Left lung (tissue), 4 donors: ENCODE measurements at regions not wholly inside any gene's neighbourhood (a gene's known extent, or its start where the extent isn't known, plus 50 kb on each side); places are given as distances from the start of the nearest gene placed in this dataset.

ENCODE experiments used
- ATAC-seq: fragments of 200-7000 bp; cut with Tn5 transposase; one replicate; pipeline ENCODE4 v1.9.1; 2020; ENCODE audit warnings: moderate library complexity
- DNase-seq, 4 donors: peaks; one replicate each; pipeline ENCODE4 v3.0.0-alpha.2; 2013 to 2020
- H3K27ac ChIP-seq, 2 donors: fragments of 200-600 bp; sonication (generic) in 1 of 2; one replicate each; pipeline versions ENCODE4 v1.5.0 to v1.8.0; 2020 to 2021
- H3K27me3 ChIP-seq, 2 donors: fragments of 200-600 bp; sonication (generic) in 1 of 2; one replicate each; pipeline versions ENCODE4 v1.5.0 to v1.8.0; 2020 to 2021
- H3K36me3 ChIP-seq, 2 donors: fragments of 200-600 bp; sonication (generic) in 1 of 2; one replicate each; pipeline versions ENCODE4 v1.5.0 to v1.8.0; 2020 to 2021
- H3K4me1 ChIP-seq, 2 donors: fragments of 200-600 bp; one replicate each; pipeline ENCODE4 v1.8.0; 2021
- H3K4me3 ChIP-seq, 2 donors: fragments of 200-600 bp; sonication (generic) in 1 of 2; one replicate each; pipeline versions ENCODE4 v1.5.0 to v1.8.0; 2020 to 2021; ENCODE audit warnings: mild to moderate bottlenecking in 1 of 2
- H3K9me3 ChIP-seq, 2 donors: fragments of 200-600 bp; sonication (generic) in 1 of 2; one replicate each; pipeline versions ENCODE4 v1.5.0 to v1.8.0; 2020 to 2021
- intact Hi-C, 2 donors: fragments of 100-400 bp; cut with DNase I; formaldehyde crosslinking; loops; one replicate each; pipeline versions ENCODE4 v1.11.2 to v1.14.2; 2022
- TF ChIP-seq, protein P1 (sequence below), 2 donors: fragments of 200-600 bp; sonication (generic) in 1 of 2; IDR thresholded peaks; one replicate each; pipeline versions ENCODE4 v1.5.0 to v1.8.0; 2021; ENCODE audit warnings: antibody characterized with exemption in 2 of 2
- donor health status: DM: no; HTN: yes; CAD: no.
- donor health status: DM: no; HTN: no; CAD: no.

DNA sequence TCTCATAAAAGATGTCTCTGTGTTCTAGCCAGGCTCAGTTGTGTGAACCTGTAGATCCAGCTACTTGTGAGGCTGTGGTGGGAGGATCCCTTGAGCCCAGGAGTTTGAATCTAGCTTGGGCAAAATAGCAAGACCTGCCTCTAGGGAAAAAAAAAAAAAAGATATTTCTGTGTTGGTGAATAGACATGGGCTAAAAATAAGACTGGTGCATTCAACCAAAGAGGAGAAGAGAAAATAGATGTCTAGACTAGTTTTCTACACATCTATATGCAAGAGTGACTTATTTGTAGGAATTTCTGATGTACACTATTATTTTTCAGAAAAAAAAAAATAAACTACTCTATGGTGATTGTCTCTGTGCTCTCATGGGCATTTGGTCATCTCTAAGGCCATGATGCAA is 555.1 kb downstream of the BCL11A start:
- intact Hi-C loops = no loop called here
- no peak overlapping the region for H3K27ac ChIP-seq
- no peaks in the 10 kb centered on the region for H3K36me3 ChIP-seq
- DNase-seq = no peak
- TF ChIP-seq, protein P1, sequence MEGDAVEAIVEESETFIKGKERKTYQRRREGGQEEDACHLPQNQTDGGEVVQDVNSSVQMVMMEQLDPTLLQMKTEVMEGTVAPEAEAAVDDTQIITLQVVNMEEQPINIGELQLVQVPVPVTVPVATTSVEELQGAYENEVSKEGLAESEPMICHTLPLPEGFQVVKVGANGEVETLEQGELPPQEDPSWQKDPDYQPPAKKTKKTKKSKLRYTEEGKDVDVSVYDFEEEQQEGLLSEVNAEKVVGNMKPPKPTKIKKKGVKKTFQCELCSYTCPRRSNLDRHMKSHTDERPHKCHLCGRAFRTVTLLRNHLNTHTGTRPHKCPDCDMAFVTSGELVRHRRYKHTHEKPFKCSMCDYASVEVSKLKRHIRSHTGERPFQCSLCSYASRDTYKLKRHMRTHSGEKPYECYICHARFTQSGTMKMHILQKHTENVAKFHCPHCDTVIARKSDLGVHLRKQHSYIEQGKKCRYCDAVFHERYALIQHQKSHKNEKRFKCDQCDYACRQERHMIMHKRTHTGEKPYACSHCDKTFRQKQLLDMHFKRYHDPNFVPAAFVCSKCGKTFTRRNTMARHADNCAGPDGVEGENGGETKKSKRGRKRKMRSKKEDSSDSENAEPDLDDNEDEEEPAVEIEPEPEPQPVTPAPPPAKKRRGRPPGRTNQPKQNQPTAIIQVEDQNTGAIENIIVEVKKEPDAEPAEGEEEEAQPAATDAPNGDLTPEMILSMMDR (IDR thresholded peaks at IDR 0.05) = no peak
- H3K4me1 ChIP-seq = no peaks in the 10 kb centered on the region
- no peak overlapping the region for H3K4me3 ChIP-seq
- no peaks in the 10 kb centered on the region for H3K27me3 ChIP-seq
- H3K9me3 ChIP-seq = no peaks in the 10 kb centered on the region
- ATAC-seq = no peak

DNA sequence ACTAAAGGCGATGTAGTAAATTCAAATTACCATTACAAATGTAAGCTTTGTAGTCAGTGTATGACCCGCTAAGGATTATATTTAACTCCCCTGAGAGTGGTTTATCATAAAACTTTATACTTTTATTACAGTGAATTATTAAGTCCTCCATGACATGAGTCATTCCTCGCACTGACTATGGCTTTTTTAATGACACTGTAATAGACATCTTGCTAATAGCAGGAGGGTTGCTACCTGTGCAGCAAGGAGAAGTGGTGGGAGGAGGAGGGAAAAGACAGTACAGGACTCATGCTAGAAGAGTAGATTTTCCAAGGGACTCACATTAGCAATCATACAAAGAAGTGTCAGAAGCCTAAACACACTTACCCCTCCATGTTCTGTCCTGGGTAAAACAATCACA is 556.1 kb downstream of the BCL11A start:
- ATAC-seq = no peak
- TF ChIP-seq, protein P1 (IDR thresholded peaks at IDR 0.05) = no peak
- H3K36me3 ChIP-seq = no peaks in the 10 kb centered on the region
- H3K27me3 ChIP-seq = no peaks in the 10 kb centered on the region
- H3K9me3 ChIP-seq = no peaks in the 10 kb centered on the region
- no peak overlapping the region for H3K27ac ChIP-seq
- H3K4me1 ChIP-seq = no peaks in the 10 kb centered on the region
- intact Hi-C loops = no loop called here
- no peak for DNase-seq
- no peak overlapping the region for H3K4me3 ChIP-seq

- intact Hi-C loops = no loop called here
- H3K27ac ChIP-seq = no peak overlapping the region
- H3K9me3 ChIP-seq = no peaks in the 10 kb centered on the region
- no peaks in the 10 kb centered on the region for H3K36me3 ChIP-seq
- ATAC-seq = no peak
- no peak for DNase-seq
- TF ChIP-seq, protein P1 (IDR thresholded peaks at IDR 0.05) = no peak
- H3K27me3 ChIP-seq = no peaks in the 10 kb centered on the region
- no peaks in the 10 kb centered on the region for H3K4me1 ChIP-seq
- no peak overlapping the region for H3K4me3 ChIP-seq
Measured at GRCh38 chr2:59996855-59997254, 556.6 kb downstream of the BCL11A start.

DNA sequence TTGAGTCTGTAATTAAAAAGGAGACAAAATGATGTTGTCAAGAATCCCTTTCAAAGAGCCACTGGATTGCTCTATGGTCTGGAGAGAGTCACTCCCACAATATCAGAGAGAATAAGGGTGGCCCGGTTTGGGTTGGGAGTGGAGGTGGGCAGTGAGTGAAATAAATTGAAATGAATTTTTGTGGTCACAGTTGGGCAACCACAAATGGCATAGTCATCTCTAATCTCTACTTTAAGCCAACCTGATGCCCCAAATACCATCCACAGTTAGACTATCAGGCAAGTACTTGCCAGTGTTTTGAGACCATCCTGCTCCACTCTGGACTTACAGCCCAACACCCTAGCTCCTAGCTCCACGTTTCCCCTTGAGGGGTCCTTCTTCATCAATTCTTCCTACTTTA is 559.7 kb downstream of the BCL11A start:
- Histone ChIP-seq H3K27me3 (no peaks in the 10 kb centered on the region), H3K4me1 (no peaks in the 10 kb centered on the region), H3K36me3 (no peaks in the 10 kb centered on the region), H3K4me3 (no peak overlapping the region), H3K27ac (no peak overlapping the region), H3K9me3 (no peaks in the 10 kb centered on the region)
- DNase-seq (no peak), ATAC-seq (no peak)
- intact Hi-C loops = no loop called here
- TF ChIP-seq, protein P1 (IDR thresholded peaks at IDR 0.05) = no peak

- ATAC-seq (no peak), DNase-seq (no peak)
- Histone ChIP-seq H3K27ac (no peak overlapping the region), H3K27me3 (no peaks in the 10 kb centered on the region), H3K9me3 (no peaks in the 10 kb centered on the region), H3K4me3 (no peak overlapping the region), H3K4me1 (no peaks in the 10 kb centered on the region), H3K36me3 (no peaks in the 10 kb centered on the region)
- TF ChIP-seq, protein P1 (IDR thresholded peaks at IDR 0.05) = no peak
- intact Hi-C loops = no loop called here
Measured at GRCh38 chr2:59988341-59988740, 565.1 kb downstream of the BCL11A start.
